ENCODE measurements at regions not wholly inside any gene's neighbourhood (a gene's known extent, or its start where the extent isn't known, plus 50 kb on each side); places are given as distances from the start of the nearest gene placed in this dataset.

DNA sequence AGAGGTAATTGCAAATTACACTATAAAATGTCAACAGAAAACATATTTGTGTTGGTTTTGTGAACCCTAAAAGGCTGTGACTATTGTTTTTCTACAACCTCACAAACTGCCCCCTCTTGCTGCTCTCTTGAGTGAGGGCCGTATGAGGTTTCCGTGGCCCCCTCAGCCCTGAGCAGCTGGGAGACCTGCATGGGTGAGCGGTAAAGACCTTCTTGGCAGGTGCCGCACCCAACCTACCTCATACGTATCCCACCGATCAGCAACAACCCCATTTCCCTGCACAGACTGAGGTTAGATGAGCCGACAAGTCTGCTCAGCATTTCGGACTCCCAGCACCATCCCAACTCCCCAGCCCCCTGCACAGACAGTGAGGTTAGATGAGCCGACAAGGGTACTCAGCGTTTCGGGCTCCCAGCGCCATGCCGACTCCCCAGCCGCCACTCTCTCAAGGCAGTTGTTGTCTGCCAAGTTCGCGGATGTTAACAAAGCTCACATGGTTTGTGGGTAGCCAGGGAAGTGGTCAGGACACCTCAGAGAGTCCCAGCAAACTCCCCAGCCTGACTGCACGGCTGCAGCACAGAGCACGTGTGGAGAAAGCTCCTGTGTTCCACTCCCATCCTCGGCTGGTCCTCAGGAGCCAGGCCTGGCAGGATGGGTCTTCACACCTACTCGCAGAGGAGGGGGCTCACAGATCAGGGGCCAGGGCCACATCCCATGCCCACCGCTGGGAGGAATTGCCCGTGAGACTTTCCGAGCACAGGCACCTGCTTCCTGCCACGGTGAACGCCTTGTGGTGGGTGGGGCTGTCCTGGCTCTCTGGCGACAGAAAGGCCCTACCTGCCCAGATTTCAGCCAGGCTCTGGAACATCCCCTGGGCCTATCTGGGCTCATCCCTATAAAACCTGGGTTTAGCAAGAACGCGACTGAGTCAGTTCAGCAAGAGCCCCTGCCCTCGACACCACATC is 502.9 kb downstream of the BRD1 start:
- TF ChIP-seq EZH2 (IDR thresholded peaks at IDR 0.05) (no peak), POLR2AphosphoS5 (IDR thresholded peaks at IDR 0.05; ENCODE audit: borderline replicate concordance, low read depth, low read length) (no peak), FOXP2 (optimal IDR thresholded peaks at IDR 0.05; ENCODE audit: control extremely low read depth, extremely low read length, insufficient read depth) (no peak)
